GM21786 (cell line): ENCODE measurements at regions not wholly inside any gene's neighbourhood (a gene's known extent, or its start where the extent isn't known, plus 50 kb on each side); places are given as distances from the start of the nearest gene placed in this dataset.

Experiments used
- ATAC-seq: cut with Tn5 transposase; IDR thresholded peaks from one replicate; pipeline ENCODE4 v1.9.1; 2021; ENCODE audit not compliant: unreplicated experiment

DNA sequence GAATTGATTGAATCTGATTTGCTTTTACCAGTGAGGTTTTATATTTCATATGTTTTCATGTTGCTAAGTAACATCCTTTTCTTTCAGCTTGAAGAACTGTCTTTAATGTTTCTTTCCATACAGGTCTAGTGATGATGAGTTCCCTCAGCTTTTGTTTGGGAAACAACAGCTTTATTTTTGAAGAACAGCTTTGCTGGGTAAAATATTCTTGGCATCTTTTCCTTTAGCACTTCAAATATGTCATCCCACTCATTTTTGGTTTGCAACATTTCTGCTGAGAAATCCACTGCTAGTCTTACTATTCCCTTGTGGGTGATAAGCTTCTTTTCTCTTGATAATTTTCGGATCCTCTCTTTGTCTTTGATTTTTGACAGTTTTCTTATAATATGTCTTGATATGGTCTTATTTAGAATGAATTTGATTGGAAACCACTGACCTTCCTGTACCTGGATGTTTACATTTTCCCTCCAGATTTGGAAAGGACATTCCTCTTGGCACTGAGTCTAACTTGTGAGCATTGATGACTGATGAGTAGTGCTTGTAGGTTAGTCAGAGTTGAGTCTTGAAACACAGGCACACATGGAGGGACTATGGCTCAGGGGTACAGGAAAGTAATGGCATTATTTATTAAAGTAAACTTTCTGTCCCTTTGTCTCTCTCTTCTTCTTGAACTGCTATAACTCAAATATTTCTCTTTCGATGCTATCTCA is 220.3 kb downstream of the SPATA31D1 start:
- no peak for ATAC-seq

DNA sequence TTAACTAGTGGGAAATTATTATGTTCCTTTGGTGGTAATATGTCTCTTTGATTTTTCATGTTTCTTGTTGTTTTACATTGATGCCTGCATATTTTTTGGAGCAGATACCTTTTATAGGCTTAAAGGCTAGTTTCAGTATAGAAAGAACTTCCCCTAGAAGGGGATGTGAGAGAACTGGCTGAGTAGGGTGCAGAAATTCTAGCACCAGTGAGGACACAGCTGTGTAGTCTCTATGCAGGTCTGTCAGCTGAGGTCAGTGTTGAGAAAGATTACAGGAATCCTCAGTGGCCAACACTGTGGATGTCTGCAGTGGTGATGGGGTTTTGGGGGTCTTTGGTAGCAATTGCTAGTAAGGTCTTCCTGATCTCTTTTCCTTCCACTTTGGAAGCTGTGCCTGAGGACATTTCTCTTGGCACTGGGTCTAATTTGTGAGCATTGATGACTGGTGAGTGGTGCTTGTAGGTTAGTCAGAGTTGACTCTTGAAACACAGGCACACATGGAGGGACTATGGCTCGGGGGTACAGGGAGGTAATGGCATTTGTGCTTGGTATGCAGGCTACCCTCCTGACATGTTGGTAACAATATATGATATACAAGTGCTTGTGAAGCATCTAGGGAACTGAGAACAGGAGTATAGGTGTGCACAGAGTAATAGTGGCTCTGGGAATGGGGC is 221.4 kb downstream of the SPATA31D1 start:
- peak; percentile 47 for ATAC-seq

DNA sequence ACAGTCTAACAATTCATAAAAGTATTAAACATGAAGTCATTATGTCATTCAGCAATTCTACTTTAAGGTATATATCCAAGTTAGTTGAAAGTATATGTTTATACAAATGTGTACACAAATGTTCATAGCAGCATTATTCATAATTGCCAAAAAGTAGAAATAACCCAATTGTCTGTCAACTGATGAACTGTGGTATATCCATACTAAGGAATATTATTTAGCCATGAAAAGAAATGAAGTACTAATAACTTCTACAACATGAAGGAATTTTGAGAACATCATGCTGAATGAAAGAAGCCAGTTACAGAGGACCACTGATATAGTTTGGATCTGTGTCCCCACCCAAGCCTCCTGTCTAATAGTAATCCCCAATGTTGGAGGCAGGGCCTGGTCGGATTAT is 224.3 kb downstream of the SPATA31D1 start:
- no peak for ATAC-seq

DNA sequence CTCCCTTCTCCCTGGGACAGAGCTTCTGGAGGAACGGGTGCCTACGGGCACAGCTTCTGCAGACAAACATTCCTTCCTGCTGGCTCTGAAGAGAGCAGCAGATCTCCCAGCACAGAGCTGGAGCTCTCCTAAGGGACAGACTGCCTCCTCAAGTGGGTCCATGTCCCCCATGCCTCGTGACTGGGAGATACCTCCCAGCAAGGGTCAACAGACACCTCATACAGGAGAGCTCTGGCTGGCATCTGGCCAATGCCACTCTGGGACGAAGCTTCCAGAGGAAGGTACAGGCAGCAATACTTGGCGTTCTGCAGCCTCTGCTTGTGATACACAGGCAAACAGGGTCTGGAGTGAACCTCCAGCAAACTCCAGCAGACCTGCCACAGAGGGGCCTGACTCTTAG is 227.9 kb downstream of the SPATA31D1 start:
- no peak for ATAC-seq

DNA sequence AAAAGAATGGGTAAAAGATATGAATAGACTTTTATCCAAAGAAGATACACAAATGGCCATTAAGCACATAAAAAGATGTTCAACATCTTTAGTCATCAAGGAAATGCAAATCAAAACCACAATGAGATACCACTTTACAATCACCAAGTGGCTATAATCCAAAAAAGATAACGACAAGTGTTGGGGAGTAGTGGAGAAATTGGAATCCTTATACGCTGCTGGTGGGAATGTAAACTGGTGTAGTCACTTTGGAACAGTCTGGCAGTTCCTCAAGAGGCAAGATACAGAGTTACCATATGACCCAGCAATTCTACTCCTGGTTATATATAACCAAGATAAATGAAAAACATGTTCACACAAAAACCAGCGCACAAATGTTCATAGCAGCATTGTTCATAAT is 234.9 kb downstream of the SPATA31D1 start:
- ATAC-seq = no peak

DNA sequence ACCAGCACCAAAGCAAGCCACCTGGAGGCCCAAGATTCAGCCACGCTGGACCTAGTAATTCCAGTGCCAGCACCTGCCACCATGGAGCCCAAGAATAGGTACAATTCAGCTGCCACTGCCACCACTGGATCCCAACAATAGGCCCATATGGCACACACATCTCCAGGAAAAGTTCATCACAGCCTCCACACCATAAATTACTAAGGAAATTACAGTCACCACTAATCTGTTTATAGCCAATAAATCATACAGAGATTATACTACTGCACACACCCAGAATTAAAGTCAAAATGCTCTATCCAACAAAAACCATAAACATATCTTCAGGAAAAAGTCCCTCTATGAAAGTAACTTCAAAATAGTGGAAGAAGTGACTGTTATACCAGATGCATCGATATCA is 242.8 kb downstream of the SPATA31D1 start:
- no peak for ATAC-seq

DNA sequence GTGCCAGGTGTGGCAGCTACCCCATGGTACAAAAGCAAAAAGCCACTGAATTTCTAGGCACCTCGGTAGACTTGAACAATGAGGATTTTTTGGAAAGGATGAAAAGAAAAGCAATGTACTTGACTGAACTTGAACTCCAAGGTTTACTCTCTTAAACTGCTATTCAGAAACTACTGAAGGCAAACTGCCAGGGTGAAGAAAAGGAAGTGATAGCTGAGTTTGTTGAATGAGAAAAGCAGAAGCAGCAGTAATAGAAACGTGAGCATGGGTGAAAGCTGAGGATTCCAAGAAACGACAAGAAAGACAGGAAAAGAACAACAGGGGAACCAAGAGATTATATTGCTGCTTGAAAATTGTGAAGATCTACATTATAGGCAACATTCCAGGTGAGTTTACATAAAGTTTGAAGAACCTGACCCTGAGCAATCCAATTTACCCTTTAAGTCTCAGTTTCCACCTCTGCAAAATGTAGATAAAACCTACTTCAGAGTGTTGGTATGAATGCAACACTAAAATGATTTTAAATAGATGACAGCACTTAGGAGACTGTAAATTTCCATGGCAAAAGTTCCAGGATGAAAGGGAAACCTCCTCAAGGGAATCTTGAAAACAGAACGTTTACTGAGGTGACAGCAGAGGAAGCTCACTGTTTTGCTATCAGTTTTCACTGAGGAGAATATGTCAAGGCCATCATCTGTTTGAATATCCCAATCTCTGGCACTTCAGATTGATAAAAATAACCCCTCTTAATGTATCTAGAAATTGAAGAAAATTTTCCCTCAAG is 245.8 kb downstream of the SPATA31D1 start:
- ATAC-seq = no peak

DNA sequence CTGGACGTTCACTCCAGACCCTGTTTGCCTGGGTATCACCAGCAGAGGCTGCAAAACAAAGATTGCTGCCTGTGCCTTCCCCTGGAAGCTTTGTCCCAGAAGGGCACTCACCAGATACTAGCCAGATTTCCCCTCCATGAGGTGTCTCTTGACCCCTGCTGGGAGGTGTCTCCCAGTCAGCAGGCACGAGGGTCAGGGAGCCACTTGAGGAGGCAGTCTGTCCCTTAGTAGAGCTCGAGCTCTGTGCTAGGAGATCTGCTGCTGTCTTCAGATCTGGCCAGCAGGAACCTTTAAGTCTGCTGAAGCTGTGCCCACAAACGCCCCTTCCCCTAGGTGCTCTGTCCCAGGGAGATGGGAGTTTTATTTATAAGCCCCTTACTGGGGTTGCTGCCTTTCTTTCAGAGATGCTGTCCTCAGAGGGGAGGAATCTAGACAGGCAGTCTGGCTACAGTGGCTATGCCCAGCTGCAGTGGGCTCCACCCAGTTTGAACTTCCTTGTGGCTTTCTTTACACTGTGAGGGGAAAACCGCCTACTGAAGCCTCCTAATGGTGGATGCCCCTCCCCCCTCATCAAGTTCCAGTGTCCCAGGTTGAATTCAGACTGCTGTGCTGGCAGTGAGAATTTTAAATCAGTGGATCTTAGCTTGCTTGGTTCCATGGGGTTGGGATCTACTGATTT is 253.9 kb downstream of the SPATA31D1 start:
- no peak for ATAC-seq

DNA sequence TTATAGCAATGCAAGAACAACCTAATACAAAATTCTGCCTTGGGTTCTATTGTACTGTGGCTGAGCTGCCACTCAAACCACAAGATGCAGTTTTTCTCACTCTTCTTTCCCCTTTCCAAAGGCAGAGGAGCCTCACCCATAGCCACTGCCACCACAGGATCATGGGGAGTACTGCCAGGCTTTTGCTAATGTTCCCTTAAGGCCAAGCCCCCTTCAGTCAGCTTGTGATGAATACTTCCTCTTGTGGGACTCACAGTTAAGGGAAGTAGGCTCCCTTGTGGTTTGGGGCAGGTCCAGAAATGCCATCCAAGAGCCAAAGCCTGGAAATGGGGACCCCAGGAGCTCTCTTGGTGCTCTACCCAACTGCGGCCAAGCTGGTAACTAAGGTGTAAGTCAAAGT is 258.7 kb downstream of the SPATA31D1 start:
- no peak for ATAC-seq

DNA sequence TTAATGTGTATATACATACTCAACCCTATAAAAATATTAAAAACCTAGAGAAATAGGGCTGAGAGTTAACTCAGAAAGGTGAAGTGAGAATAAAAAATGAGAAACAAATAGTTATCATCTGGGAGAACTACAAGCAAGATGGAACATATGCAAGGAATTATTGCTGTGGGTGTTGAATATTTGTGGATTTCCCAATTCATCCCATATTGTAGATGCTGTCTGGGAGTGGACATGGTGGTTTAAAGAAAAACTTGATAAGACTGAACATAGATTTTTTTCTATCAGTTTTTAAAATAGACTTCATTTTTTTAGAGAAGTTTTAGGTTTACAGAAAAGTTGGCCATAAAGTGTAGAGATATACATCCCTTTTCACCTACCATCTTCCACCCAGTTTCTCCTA is 263.5 kb downstream of the SPATA31D1 start:
- no peak for ATAC-seq

DNA sequence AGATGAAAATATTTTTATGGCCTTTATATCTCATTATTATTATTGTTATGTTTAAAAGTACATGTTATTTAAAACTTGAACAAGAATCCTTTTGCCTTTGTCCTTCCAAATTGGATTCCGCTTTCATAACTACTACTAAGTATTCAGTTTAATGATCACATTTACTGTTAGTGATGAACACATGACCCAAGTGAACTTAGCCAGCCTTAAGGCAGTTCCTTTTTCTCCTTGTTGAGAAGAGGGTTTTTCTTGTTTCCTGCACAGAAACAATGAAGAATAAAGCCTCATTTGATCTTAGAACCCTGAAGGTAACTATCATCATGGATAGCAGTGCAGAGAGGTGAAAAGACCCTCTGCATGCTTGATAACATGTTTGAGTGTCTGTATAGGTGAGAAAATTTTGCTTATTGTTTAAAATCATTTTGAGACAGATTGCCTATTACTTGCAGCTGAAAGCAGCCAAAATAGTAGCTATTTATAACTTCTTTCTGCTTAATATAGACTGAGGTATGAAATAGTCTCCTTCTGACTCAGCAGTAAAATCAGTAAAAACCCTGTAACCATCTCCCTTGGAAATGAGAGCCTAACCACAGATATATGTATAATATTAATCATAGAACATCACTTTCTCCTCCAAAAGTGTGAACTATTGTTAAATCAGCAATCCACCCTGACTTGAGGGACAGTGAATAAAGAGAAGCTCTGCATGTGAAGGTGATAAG is 266.2 kb downstream of the SPATA31D1 start:
- ATAC-seq = no peak

DNA sequence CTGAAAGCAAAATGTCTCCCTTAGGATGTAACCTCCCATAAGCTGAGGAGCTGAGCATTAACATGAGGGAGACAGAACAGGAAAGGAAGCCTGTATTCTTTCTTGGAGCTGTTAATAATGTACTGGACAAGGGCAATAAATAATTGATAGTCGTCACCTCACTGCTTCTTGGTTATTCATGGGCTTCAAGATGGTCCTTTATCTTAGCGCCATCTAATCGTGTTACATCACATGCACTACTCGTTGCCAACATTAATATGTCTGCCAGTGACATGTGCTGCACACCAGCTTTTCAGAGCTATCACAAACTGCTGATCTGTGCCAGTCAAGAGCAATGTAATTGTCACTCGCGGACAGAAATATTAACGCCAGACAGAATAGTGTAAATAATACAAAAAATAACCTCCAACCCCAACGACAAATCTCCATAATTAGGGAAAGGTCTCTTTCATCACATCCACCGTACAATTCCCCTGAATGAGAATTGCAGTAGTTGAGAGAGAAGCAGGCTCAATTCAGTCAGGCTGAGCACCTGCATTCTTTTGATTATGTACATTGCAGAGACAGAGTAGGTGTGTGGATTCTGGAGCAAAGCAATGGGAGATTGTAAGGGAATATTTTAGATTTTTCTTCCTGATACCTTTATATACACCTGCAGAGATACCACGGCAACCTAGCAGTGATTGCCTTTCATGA is 267.1 kb downstream of the SPATA31D1 start:
- no peak for ATAC-seq

DNA sequence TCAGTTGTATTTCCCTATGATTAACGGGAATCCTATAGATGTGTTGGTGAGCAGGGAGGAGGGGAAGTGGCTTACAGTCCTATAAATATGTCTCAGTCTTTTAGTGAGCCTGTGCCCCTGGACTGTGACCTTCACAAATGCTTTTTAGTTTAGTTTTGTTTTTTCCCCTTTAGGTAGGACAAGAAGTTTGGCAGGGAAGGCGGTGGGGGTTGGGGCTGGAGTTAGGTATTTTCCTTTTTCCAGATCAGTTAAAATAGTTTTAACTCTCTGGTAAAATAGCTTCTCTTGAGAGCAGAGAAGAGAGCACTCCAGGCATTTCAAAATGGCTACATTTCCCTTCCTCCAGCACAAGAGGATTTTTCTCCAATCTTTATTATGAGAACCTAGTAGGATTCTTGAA is 272.1 kb downstream of the SPATA31D1 start:
- no peak for ATAC-seq

DNA sequence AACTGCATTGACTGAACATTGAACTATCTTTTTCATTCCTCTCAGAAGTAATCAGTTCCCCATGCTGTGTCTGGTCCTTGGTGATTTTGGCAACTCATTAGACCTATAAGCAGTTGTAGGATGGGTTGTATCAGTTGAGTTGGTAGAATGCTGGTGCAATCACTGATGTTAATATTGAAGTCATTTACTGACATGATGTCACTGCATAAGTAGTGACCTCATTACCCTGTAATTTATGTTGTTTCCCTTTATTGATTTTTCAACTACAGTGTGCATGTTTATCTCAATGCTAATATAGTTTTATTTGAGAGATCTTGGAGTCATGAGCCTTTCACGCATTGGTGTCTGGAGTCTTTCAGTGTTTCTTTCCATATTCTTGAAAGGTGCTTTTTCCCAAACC is 275.0 kb downstream of the SPATA31D1 start:
- no peak for ATAC-seq

DNA sequence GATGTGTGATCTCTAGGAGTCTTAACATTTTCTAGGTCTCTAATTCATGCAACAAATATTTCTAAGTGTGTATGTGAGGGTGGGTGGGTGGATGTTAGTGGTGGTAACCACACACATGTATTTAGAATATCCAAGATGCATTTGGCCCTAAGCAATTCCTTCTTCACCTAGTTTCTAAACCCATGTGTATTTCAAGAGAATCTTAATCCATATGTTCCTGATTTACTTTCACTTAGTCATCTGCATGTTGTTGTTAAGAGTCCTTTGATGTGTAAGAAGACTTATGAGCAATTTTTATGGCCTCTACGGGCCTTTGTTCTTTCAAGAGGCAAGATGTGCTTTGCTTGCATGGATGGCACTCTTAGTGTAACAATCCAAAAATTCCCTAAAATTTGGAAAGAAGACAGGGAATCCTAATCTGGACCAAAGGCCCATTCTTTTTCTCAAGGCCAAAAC is 282.6 kb downstream of the SPATA31D1 start:
- no peak for ATAC-seq

DNA sequence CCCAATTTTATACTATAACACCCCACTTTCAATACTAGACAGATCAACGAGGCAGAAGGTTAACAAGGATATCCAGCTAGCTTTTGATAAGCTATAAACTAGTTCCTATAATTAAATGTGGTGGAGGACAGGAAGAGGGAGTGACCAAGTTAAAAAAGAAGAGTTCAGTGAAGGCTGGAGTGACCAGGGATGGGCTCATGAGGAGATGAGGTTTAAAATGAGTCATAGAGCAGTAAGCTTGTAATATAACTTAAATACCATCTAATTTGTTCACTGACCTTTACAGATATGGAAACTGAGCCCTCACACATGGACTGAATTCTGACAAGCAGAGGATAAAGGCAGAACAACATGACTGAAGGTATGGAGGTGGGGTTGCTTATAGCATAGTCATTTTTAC is 284.5 kb downstream of the SPATA31D1 start:
- no peak for ATAC-seq

DNA sequence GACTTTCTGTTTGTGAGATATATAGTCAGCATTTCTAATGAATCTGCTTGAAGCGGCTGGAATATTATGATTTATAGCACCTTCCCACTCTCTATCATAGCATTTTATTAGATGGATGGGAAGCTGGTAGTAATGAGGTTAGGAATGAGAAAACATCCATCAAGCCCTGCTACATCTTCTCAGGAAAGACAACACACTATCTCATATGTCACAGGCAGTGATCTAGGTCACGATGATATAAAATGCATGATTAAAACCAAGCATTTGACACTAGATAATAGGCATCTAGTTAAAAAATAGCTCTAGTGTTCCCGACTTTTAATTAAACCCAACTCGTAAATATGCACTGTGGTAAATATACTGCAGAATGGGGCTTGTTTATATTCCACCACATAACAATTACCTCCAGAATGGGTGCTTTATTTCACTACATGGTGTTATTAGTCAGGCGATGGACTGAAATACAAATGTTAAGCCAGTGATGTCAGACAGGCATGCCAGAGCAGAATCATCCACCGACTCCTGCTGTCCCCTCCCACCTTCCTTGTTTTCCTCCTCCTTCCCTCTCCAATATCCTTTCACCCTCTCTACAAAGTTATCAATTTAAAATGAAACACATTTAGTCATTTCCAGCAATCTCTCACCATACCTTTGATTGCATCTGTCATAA is 286.8 kb downstream of the SPATA31D1 start:
- no peak for ATAC-seq

DNA sequence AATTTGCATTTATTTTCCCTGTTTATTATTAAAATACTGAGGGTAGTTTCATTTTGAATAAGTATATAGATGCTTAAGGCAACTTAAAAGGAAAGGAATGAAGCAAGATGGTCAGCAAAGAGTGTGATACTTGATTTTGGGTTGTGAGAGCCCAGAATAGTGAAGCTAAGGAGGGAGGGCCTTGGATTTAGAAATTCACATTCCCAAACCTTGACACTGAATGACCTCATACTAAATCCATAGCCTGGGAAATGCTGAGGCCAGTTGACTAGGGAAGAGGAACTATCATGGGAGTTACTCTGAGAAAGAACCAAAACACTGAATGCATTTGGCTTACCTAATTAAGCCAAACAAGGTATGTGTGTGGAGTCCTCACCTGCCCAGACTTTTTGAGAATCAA is 292.5 kb downstream of the SPATA31D1 start:
- no peak for ATAC-seq

DNA sequence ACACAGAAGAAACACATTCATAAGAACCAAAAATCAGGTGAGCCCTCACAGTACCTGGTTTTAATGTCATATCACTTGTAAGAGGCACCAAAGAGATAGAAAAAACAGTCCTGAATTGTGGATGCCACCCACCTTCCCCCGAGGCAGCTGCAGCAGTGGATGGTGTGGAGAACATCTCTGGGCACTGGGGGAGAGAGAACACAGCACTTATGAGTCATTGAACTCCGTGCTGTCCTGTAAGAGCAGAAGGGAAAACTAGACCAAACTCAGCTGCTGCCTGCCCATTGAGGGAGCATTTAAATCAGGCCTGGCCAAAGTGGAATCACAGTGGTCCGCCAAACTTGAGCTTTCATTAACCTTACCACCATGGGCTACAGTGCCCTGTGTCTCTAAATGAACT is 296.2 kb downstream of the SPATA31D1 start:
- ATAC-seq = no peak

DNA sequence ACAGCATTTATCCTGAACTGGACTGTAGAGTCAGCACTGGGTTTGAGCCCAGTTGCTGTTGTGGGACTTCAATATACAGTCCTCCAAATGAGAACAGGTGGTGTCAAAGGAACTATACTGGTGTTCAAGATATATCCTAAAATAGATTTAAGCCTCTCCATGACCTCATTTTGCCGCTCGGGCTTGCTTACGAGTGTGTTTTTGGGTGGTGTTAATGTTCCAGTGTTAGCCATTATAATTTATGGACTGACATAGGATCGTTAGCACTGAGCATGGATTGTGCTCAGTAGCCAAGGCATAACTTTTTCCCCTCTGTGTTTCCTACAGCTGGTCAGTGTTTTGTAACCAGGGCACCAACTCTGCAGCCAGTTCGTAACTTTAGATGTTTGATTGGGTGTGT is 306.6 kb downstream of the SPATA31D1 start:
- ATAC-seq = no peak
